ENCODE measurements at regions not wholly inside any gene's neighbourhood (a gene's known extent, or its start where the extent isn't known, plus 50 kb on each side); places are given as distances from the start of the nearest gene placed in this dataset.

DNA sequence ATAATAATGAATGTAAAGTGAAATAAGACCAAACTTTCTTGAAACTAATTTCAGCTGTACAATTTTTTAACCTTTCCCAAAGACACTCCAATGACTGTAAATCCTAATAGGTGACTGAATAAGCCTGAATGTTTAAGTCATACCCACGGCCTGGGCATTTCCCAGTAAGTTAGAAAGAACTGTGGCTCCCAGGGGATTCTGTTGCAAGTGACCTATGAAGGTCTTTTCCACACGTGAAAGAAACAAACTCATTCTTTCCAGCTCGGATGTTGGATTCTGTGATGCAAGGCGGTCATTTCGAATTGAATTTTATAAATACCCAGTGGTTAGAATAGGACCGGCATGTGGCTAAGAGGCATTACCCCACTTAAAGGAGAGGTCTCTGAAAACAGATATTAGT lies 1134.4 kb downstream of the GALC start:
- TF ChIP-seq CTCF (IDR thresholded peaks at IDR 0.05; ENCODE audit: borderline replicate concordance, extremely low read depth, low read length, poor library complexity, severe bottlenecking) (no peak), EZH2 (IDR thresholded peaks at IDR 0.05; ENCODE audit: borderline replicate concordance, low read depth, low read length, severe bottlenecking) (no peak)
